ENCODE measurements at regions not wholly inside any gene's neighbourhood (a gene's known extent, or its start where the extent isn't known, plus 50 kb on each side); places are given as distances from the start of the nearest gene placed in this dataset.

DNA sequence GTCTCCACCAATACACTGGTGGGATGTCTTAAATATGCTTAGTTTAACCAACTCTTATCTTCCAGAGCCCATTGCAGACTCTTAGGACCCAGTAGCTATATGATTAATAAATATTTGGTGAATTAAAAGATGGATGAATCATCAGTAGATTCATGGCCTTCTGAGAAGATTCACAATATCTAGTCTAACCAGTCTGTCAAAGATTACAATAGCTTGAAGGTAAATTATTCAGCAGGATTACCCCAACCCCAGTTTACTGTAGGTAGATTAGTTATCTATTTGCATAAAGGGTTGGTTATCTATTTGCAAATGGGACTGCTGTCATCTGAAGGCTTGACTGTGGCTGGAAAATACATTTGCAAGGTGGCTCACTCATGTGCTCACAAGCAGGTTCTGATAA, 239.4 kb upstream of the THRB start:
- TF ChIP-seq, protein P1, sequence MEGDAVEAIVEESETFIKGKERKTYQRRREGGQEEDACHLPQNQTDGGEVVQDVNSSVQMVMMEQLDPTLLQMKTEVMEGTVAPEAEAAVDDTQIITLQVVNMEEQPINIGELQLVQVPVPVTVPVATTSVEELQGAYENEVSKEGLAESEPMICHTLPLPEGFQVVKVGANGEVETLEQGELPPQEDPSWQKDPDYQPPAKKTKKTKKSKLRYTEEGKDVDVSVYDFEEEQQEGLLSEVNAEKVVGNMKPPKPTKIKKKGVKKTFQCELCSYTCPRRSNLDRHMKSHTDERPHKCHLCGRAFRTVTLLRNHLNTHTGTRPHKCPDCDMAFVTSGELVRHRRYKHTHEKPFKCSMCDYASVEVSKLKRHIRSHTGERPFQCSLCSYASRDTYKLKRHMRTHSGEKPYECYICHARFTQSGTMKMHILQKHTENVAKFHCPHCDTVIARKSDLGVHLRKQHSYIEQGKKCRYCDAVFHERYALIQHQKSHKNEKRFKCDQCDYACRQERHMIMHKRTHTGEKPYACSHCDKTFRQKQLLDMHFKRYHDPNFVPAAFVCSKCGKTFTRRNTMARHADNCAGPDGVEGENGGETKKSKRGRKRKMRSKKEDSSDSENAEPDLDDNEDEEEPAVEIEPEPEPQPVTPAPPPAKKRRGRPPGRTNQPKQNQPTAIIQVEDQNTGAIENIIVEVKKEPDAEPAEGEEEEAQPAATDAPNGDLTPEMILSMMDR (conservative IDR thresholded peaks at IDR 0.05 in 1 of 2, IDR thresholded peaks at IDR 0.05 in 1 of 2; ENCODE audit: extremely low read depth in 1 of 2, insufficient read depth in 1 of 2, low read depth in 1 of 2, low read length in 2 of 2) = no peak
- no peak for TF ChIP-seq EZH2 (IDR thresholded peaks at IDR 0.05; ENCODE audit: borderline replicate concordance, low read length)

All from mammary epithelial cell (primary cell).